ENCODE measurements at regions not wholly inside any gene's neighbourhood (a gene's known extent, or its start where the extent isn't known, plus 50 kb on each side); places are given as distances from the start of the nearest gene placed in this dataset.
A peak's percentile ranks its signal among the peaks of the same experiment; 100 is the strongest.

DNA sequence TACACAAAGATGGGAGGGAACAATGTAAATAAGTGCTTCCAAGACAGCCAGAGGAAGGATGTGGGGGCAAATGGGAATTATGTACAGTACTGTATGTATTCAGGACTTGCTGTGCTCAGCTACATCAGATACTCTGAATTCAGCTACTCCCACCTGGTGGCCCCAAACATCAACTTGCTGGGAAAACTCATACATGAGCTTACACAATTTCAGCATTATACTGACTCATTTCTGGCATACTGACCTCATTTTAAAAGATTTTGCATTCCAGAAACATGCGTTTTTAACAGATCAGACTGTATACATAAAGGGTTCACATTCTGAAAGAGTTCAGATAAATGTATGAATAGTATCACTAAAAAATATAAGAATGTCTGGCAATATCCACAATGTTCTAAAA, 59.7 kb downstream of the GPX5 start:
- H3K4me3 ChIP-seq (ENCODE audit: low read depth in 1 of 2, low read length in 2 of 2), result no peak overlapping the region
- no peak overlapping the region for H3K27ac ChIP-seq (ENCODE audit: low read depth, low read length)
- no peaks in the 10 kb centered on the region for H3K4me1 ChIP-seq (ENCODE audit: insufficient read depth, low read length)
- H3K27me3 ChIP-seq (ENCODE audit: control insufficient read depth in 1 of 2, insufficient read depth in 2 of 2, low read length in 2 of 2), result peaks cover 14 to 31% of the 10 kb centered on the region in 2 donors
- H3K36me3 ChIP-seq (ENCODE audit: insufficient read depth, low read length), result no peaks in the 10 kb centered on the region
- H3K9me3 ChIP-seq (ENCODE audit: low read length), result no peaks in the 10 kb centered on the region
- no peak overlapping the region for H3K9ac ChIP-seq (ENCODE audit: low read length)

DNA sequence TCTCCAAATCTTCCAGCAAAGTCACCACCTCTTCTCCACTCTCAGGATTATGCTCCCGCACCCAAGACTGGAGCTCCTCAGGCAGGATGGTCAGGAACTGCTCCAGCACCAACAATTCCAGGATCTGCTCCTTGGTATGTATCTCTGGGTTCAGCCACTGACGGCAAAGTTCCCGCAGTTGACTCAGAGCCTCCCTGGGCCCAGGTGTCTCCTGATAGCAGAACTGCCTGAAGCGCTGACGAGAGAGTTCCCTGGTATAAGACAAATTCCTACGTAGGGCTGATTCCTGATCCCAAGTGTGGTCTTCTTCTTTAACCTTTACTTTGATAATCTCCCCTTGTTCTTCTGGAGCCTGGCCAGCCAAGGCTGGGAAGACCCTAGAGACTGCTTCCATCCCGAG, 60.6 kb downstream of the GPX5 start:
- no peaks in the 10 kb centered on the region for H3K4me1 ChIP-seq (ENCODE audit: insufficient read depth, low read length)
- no peak overlapping the region for H3K27ac ChIP-seq (ENCODE audit: low read depth, low read length)
- peak overlapping the region in 1 of 2 donors; percentile 67 for H3K4me3 ChIP-seq (ENCODE audit: low read depth in 1 of 2, low read length in 2 of 2)
- H3K36me3 ChIP-seq (ENCODE audit: insufficient read depth, low read length), result no peaks in the 10 kb centered on the region
- no peaks in the 10 kb centered on the region for H3K9me3 ChIP-seq (ENCODE audit: low read length)
- peaks cover 14 to 32% of the 10 kb centered on the region in 2 donors for H3K27me3 ChIP-seq (ENCODE audit: control insufficient read depth in 1 of 2, insufficient read depth in 2 of 2, low read length in 2 of 2)
- H3K9ac ChIP-seq (ENCODE audit: low read length), result no peak overlapping the region

- Histone ChIP-seq H3K9me3 (ENCODE audit: low read length) (no peaks in the 10 kb centered on the region), H3K27ac (ENCODE audit: low read depth, low read length) (no peak overlapping the region), H3K36me3 (ENCODE audit: insufficient read depth, low read length) (no peaks in the 10 kb centered on the region), H3K9ac (ENCODE audit: low read length) (no peak overlapping the region), H3K4me1 (ENCODE audit: insufficient read depth, low read length) (no peaks in the 10 kb centered on the region), H3K27me3 (ENCODE audit: control insufficient read depth in 1 of 2, insufficient read depth in 2 of 2, low read length in 2 of 2) (peaks cover 14 to 32% of the 10 kb centered on the region in 2 donors), H3K4me3 (ENCODE audit: low read depth in 1 of 2, low read length in 2 of 2) (peak overlapping the region; percentile 9 to 67)
Measured at GRCh38 chr6:28586962-28587745, 61.5 kb downstream of the GPX5 start.

GRCh38 chr6:28587746-28588075, 62.0 kb downstream of the GPX5 start:
- H3K4me3 ChIP-seq (ENCODE audit: low read depth in 1 of 2, low read length in 2 of 2), result peak overlapping the region in 1 of 2 donors; percentile 67
- no peaks in the 10 kb centered on the region for H3K4me1 ChIP-seq (ENCODE audit: insufficient read depth, low read length)
- H3K27me3 ChIP-seq (ENCODE audit: control insufficient read depth in 1 of 2, insufficient read depth in 2 of 2, low read length in 2 of 2), result peaks cover 14 to 32% of the 10 kb centered on the region in 2 donors
- no peaks in the 10 kb centered on the region for H3K9me3 ChIP-seq (ENCODE audit: low read length)
- no peak overlapping the region for H3K9ac ChIP-seq (ENCODE audit: low read length)
- H3K27ac ChIP-seq (ENCODE audit: low read depth, low read length), result no peak overlapping the region
- no peaks in the 10 kb centered on the region for H3K36me3 ChIP-seq (ENCODE audit: insufficient read depth, low read length)

GRCh38 chr6:28588666-28589065, 63.0 kb downstream of the GPX5 start:
- Histone ChIP-seq H3K27ac (ENCODE audit: low read depth, low read length) (no peak overlapping the region), H3K27me3 (ENCODE audit: control insufficient read depth in 1 of 2, insufficient read depth in 2 of 2, low read length in 2 of 2) (peaks cover 14 to 32% of the 10 kb centered on the region in 2 donors), H3K36me3 (ENCODE audit: insufficient read depth, low read length) (no peaks in the 10 kb centered on the region), H3K4me1 (ENCODE audit: insufficient read depth, low read length) (no peaks in the 10 kb centered on the region), H3K4me3 (ENCODE audit: low read depth in 1 of 2, low read length in 2 of 2) (no peak overlapping the region), H3K9ac (ENCODE audit: low read length) (no peak overlapping the region), H3K9me3 (ENCODE audit: low read length) (no peaks in the 10 kb centered on the region)

DNA sequence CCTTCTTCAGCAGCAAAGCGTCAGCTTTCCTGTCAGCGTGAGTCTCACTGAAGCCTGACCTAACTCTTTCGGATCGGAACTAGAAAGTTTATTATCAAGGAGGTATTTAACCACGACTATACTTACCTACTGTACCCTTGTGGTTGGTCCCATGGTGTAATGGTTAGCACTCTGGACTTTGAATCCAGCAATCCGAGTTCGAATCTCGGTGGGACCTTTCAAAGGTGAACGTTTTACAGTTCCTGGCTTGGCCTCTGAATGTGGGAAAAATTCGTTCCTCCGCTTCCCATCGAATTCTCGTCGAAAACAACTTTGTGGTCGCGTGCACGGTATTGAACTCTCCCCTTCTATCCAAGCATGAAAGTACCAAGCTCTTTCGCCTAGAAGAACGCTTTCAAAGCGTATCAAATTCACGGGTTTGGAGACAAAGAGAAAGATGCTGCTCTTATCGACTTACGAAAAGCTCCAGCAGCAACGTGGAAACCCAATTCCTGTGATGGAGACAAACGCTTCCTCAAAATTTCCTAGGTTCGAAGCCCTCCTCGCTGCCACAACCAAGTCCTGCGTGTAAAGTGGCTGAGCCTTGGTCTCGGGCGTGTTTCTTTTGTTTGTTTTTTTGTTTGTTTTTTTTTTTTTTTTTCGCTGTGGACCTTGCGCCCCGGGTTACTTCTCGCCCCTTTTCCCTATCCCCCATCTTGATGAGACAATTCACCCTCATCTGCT, 63.7 kb downstream of the GPX5 start:
- Histone ChIP-seq H3K9me3 (ENCODE audit: low read length) (no peaks in the 10 kb centered on the region), H3K4me3 (ENCODE audit: low read depth in 1 of 2, low read length in 2 of 2) (no peak overlapping the region), H3K4me1 (ENCODE audit: insufficient read depth, low read length) (no peaks in the 10 kb centered on the region), H3K27me3 (ENCODE audit: control insufficient read depth in 1 of 2, insufficient read depth in 2 of 2, low read length in 2 of 2) (peaks cover 14 to 32% of the 10 kb centered on the region in 2 donors), H3K9ac (ENCODE audit: low read length) (no peak overlapping the region), H3K36me3 (ENCODE audit: insufficient read depth, low read length) (no peaks in the 10 kb centered on the region), H3K27ac (ENCODE audit: low read depth, low read length) (no peak overlapping the region)

DNA sequence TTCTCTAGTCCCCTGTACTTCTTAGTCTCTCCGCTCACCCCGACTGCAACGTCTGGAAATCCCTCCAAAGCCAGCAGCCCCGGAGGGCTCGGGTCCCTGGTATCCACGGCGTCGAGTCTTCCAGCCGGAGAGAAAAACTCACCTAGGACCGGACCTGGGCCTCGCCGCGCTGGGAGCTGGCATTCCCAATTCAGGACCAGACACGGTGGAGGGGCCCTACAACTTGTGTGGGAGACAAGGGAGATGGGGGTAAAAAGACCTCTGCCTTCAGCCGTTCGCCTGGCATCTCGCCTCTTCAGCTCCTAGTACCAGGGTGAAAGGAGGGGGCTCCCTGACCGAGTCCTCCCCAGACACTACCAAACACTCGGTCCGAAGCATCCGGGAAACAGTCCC, 64.3 kb downstream of the GPX5 start:
- Histone ChIP-seq H3K27ac (ENCODE audit: low read depth, low read length) (no peak overlapping the region), H3K36me3 (ENCODE audit: insufficient read depth, low read length) (no peaks in the 10 kb centered on the region), H3K27me3 (ENCODE audit: control insufficient read depth in 1 of 2, insufficient read depth in 2 of 2, low read length in 2 of 2) (peaks cover 14 to 32% of the 10 kb centered on the region in 2 donors), H3K9me3 (ENCODE audit: low read length) (no peaks in the 10 kb centered on the region), H3K9ac (ENCODE audit: low read length) (no peak overlapping the region), H3K4me3 (ENCODE audit: low read depth in 1 of 2, low read length in 2 of 2) (no peak overlapping the region), H3K4me1 (ENCODE audit: insufficient read depth, low read length) (no peaks in the 10 kb centered on the region)

DNA sequence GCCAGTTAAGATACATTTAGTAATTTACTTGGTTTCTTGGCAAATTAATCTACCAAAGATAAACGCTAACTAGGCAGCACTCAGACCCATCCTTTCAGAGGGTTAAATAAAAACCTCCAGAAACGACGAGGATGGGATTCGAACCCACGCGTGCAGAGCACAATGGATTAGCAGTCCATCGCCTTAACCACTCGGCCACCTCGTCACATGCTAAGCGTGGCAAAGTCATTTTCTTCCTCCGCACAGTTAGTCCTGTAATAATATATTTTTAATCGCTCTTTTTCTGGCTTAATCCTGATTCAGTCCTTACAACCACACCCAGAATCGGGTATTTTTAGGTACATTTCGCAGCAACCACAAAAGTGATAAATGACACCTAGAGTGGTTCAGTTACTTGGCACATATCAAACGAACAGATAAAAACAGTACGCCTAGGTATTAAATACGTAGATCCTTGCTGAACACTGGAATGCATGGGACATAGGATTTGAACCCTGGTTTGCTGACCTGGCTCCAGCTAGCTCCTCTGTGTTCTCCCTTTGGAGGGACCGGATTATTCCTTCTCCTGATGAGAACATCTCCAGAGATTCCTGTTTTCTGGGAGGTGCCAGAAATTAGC, 71.6 kb downstream of the GPX5 start:
- Histone ChIP-seq H3K36me3 (ENCODE audit: insufficient read depth, low read length) (no peaks in the 10 kb centered on the region), H3K9me3 (ENCODE audit: low read length) (no peaks in the 10 kb centered on the region), H3K9ac (ENCODE audit: low read length) (no peak overlapping the region), H3K27ac (ENCODE audit: low read depth, low read length) (no peak overlapping the region), H3K27me3 (ENCODE audit: control insufficient read depth in 1 of 2, insufficient read depth in 2 of 2, low read length in 2 of 2) (no peaks in the 10 kb centered on the region), H3K4me1 (ENCODE audit: insufficient read depth, low read length) (no peaks in the 10 kb centered on the region), H3K4me3 (ENCODE audit: low read depth in 1 of 2, low read length in 2 of 2) (no peak overlapping the region)

DNA sequence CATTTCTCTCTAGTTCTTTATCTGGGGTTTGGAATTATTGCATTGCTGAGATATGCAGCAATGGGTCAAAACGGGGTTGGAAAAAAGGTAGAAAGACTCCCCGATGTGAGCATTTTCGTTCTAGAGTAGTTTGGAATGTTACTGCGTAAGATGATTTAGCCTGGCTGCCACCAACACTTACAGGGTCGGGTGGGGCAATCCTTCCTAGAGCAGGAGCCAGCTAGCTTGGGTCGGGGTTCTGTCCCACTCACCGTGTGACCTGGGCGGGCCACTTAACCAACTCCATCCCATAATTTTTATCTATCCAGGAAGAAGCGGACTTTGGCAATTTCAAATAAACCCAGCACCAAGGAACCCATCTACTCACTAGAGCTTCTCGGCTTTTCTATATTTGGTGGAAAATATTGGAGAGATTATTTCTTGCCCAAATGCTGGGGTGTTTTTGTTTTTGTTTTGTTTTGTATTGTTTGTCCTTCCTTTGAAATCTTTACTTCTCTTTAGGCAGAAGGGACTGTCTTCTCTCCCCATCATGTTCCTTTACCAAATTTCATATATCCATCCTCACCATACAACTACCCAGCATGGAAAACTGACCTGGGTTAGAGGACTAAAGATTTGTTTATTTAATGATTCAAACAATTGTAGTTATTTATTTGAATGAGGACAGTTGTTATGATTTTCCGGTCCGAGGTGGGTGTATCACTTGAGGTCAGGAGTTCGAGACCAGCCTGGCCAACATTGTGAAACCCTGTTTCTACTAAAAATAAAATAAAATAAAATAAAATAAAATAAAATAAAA, 72.4 kb downstream of the GPX5 start:
- Histone ChIP-seq H3K4me3 (ENCODE audit: low read depth in 1 of 2, low read length in 2 of 2) (no peak overlapping the region), H3K27me3 (ENCODE audit: control insufficient read depth in 1 of 2, insufficient read depth in 2 of 2, low read length in 2 of 2) (no peaks in the 10 kb centered on the region), H3K9ac (ENCODE audit: low read length) (no peak overlapping the region), H3K9me3 (ENCODE audit: low read length) (no peaks in the 10 kb centered on the region), H3K27ac (ENCODE audit: low read depth, low read length) (no peak overlapping the region), H3K4me1 (ENCODE audit: insufficient read depth, low read length) (no peaks in the 10 kb centered on the region), H3K36me3 (ENCODE audit: insufficient read depth, low read length) (no peaks in the 10 kb centered on the region)

- Histone ChIP-seq H3K4me3 (ENCODE audit: low read depth in 1 of 2, low read length in 2 of 2) (no peak overlapping the region), H3K9me3 (ENCODE audit: low read length) (no peaks in the 10 kb centered on the region), H3K27me3 (ENCODE audit: control insufficient read depth in 1 of 2, insufficient read depth in 2 of 2, low read length in 2 of 2) (no peaks in the 10 kb centered on the region), H3K27ac (ENCODE audit: low read depth, low read length) (no peak overlapping the region), H3K9ac (ENCODE audit: low read length) (no peak overlapping the region), H3K4me1 (ENCODE audit: insufficient read depth, low read length) (no peaks in the 10 kb centered on the region), H3K36me3 (ENCODE audit: insufficient read depth, low read length) (no peaks in the 10 kb centered on the region)
Measured at GRCh38 chr6:28598757-28599686, 73.3 kb downstream of the GPX5 start.

Data from muscle layer of colon (tissue), 2 donors.